AG10803 (cell line): ENCODE measurements at regions not wholly inside any gene's neighbourhood (a gene's known extent, or its start where the extent isn't known, plus 50 kb on each side); places are given as distances from the start of the nearest gene placed in this dataset.

ENCODE experiments used
- DNase-seq: peaks from one replicate; pipeline ENCODE4 v3.0.0; 2010; ENCODE audit warnings: low read depth
- H3K4me3 ChIP-seq: 2 replicates; pipeline ENCODE4 v1.5.1; 2011; ENCODE audit warnings: mild to moderate bottlenecking, low read length, control low read depth
- CTCF ChIP-seq: conservative IDR thresholded peaks from 2 replicates; pipeline ENCODE4 v1.5.1; 2011; ENCODE audit warnings: mild to moderate bottlenecking, low read length, control low read depth, inconsistent platforms

DNA sequence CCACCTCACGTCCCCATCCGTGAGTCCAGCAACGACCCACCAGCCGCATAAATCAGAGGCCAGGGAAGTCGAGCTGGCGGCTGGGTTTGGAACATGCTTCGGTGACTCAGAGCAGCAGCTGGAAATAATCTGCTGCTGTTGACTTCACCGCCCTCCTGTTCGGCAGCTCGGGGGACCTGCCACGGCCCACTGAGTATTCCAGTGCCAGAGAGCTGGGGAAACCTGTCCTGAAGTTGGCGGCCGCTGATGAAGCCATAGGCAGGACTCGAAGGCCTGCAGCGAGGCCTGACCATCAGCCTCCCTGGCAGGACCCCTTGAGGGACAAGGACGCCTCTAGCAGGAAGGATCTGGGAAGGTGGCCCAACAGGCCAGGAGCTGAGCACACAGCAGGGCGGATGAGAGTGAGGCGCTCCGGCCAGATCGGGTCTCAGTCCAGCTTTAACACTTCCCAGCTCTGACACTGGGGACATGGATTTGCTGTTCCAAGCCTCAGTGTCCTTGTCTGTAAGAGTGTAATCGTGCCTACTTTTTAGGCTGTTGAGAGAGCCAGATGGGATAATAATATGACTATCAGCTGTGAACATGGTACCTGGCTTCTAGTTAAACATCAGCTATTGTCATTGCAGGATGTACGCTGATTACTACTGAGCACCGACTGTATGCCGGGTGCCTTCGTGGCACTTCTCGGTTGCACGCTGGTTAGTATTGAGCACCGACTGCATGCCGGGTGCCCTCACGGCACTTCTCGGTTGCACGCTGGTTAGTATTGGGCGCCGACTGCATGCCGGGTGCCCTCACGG is 50.4 kb upstream of the CIBAR2 start:
- peak; percentile 82 for DNase-seq
- peak overlapping the region; percentile 24 for H3K4me3 ChIP-seq
- TF ChIP-seq CTCF = no peak

DNA sequence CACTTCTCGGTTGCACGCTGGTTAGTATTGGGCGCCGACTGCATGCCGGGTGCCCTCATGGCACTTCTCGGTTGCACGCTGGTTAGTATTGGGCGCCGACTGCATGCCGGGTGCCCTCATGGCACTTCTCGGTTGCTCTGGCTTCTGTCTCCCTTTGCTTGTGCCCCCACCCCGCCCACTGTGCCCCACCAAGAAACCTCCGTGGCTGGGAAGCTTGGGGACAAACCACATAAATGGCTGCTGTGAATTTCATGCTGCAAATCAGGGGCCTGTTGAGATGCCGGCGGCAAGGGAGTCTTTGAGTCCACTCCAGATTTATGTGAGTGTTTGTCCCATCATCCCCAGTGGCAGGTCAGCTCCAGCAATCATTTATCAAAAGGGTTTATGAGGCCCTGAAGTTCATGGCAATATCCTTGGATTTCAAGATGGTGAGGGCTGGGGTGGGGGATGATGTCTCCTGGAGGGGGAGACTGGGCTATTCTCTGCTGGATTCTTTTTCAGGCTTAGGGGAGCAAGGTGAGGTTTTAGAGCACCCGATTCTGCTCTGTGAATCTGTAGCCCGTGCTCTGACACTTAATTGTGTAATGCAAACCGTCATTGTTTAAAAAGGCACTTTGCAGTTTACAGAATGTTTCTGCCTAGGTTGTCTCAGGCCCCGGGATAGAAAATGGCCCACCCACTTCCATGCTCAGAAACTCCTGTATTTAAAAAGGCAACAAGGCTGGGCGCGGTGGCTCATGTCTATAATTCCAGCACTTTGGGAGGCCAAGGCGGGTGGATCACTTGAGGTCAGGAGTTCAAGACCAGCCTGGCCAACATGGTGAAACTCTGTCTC is 51.2 kb upstream of the CIBAR2 start:
- no peak for DNase-seq
- TF ChIP-seq CTCF = no peak
- H3K4me3 ChIP-seq = no peak overlapping the region

DNA sequence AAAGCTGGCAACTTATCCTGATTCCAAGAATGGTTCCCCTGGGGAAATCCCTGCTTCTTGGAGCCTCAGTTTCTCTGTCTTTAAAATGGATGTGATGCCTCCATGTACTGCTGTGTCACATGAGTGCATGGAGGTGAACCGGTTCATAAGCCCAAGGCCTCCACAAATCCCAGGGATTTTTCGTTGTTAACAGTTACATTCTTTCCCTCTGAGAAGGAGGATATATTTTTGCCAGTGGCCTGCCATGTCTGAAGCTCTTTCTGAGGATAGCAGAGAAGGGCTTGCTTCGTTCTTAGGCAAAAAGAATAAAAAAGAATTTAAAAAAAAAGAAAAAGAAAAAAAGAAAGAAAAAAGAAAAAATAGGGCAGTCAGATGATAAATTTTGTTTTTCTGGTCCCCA is 52.2 kb upstream of the CIBAR2 start:
- no peak overlapping the region for H3K4me3 ChIP-seq
- DNase-seq = no peak
- TF ChIP-seq CTCF = no peak

GRCh38 chr16:85164838-85165516 is 52.7 kb upstream of the CIBAR2 start:
- no peak overlapping the region for H3K4me3 ChIP-seq
- DNase-seq = peak; percentile 43
- TF ChIP-seq CTCF = no peak

- H3K4me3 ChIP-seq = no peak overlapping the region
- no peak for TF ChIP-seq CTCF
- DNase-seq = no peak
Observed at GRCh38 chr16:85165781-85166180, 53.5 kb upstream of the CIBAR2 start.

DNA sequence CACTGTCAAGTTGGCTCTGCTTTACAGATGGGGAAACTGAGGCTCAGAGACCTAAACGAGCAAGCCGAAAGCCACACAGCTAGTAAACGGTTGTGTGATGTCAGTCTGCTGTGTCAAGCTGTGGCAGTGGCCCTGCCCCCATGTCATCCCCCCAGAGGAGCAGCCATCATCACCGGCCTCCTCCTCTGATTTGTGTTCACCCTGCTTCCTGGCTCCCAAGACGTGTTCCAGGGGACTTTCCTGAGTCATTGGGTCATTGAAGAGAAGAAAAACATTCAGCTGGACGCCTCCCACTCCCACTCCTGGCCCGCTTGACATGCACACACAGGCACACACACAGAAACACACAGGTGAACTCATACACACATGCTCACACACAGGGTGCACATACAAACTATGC is 54.0 kb upstream of the CIBAR2 start:
- DNase-seq = no peak
- TF ChIP-seq CTCF = no peak
- no peak overlapping the region for H3K4me3 ChIP-seq
